GM12891 (cell line): ENCODE measurements at regions not wholly inside any gene's neighbourhood (a gene's known extent, or its start where the extent isn't known, plus 50 kb on each side); places are given as distances from the start of the nearest gene placed in this dataset.

Source experiments
- PAX5 ChIP-seq: IDR thresholded peaks from 2 replicates; pipeline ENCODE4 v1.6.1; 2011; ENCODE audit warnings: low read length, moderate library complexity, mild to moderate bottlenecking; ENCODE audit not compliant: insufficient read depth, severe bottlenecking
- POLR2A ChIP-seq: IDR thresholded peaks from 2 replicates; pipeline ENCODE4 v1.6.1; 2011; ENCODE audit warnings: low read depth, low read length, control low read depth
- POLR2AphosphoS5 ChIP-seq: IDR thresholded peaks from 2 replicates; pipeline ENCODE4 v1.6.1; 2011; ENCODE audit warnings: low read depth, low read length, control low read depth
- POU2F2 ChIP-seq: IDR thresholded peaks from 2 replicates; pipeline ENCODE4 v1.6.1; 2011; ENCODE audit warnings: low read depth, mild to moderate bottlenecking, control low read depth, low read length, moderate library complexity
- SPI1 ChIP-seq: IDR thresholded peaks from 2 replicates; pipeline ENCODE4 v1.6.1; 2011; ENCODE audit warnings: low read depth, low read length, control low read depth
- TAF1 ChIP-seq: IDR thresholded peaks from 2 replicates; pipeline ENCODE4 v1.6.1; 2011; ENCODE audit warnings: low read depth, low read length, control low read depth

DNA sequence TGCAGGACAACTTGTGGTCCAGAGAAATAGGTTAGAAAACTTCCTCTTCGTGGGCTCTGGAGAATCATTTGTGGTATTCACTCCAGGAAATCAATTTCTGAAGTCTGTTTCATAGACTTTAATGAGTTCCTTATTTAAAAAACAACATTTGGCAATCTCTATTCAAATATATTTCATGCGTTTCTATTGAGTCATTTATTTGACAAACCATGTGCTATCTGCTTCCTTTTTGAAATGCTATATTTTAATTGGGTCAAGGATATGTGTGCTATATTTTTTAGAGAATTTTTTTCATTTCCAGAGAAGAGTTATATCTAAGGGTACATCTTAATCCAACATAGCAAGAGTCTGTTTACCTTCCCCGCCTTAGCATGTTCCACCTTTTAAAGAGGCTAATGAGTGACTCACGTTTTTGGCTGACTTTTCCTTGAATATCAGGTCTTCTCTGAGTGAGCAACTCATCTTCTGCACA is 252.4 kb upstream of the EGLN3 start:
- TF ChIP-seq POLR2AphosphoS5 = no peak
- TF ChIP-seq POLR2A = no peak
- TF ChIP-seq TAF1 = no peak
- TF ChIP-seq POU2F2 = no peak
- no peak for TF ChIP-seq SPI1
- TF ChIP-seq PAX5 = no peak
